ENCODE measurements at regions not wholly inside any gene's neighbourhood (a gene's known extent, or its start where the extent isn't known, plus 50 kb on each side); places are given as distances from the start of the nearest gene placed in this dataset.
A peak's percentile ranks its signal among the peaks of the same experiment; 100 is the strongest.

GRCh38 chr7:19213746-19214145 lies 68.5 kb upstream of the FERD3L start:
- H3K27ac ChIP-seq (ENCODE audit: low read length): no peak overlapping the region
- H3K9me3 ChIP-seq (ENCODE audit: low read length): no peaks in the 10 kb centered on the region
- intact Hi-C loops (cut with micrococcal nuclease): no loop called here
- no peaks in the 10 kb centered on the region for H3K36me3 ChIP-seq (ENCODE audit: low read depth, low read length)
- BruUV-seq (replicated peaks): no TSS peak
- 0 out of 2 replicates have a peak overlapping the region, but pooled peaks have one; percentile 14 for H3K4me2 ChIP-seq (ENCODE audit: low read length)
- H2AFZ ChIP-seq (ENCODE audit: low read length): 0 out of 2 replicates have a peak overlapping the region, but pooled peaks have one; percentile 3
- DNase-seq (no peak), ATAC-seq (no peak)
- H3K9me2 ChIP-seq (replicated peaks; ENCODE audit: low read length): no peaks in the 10 kb centered on the region
- no peaks in the 10 kb centered on the region for H4K20me1 ChIP-seq (ENCODE audit: low read length)
- H3K4me3 ChIP-seq (ENCODE audit: low read length): no peak overlapping the region
- no peaks in the 10 kb centered on the region for H3F3A ChIP-seq (ENCODE audit: low read length, unreplicated experiment)
- ChIA-PET CTCF (no interaction called here), POLR2A (ENCODE audit: unreplicated experiment) (no interaction called here)
- no peaks in the 10 kb centered on the region for H3K27me3 ChIP-seq (ENCODE audit: low read length)
- no peak for TF ChIP-seq CTCF (conservative IDR thresholded peaks at IDR 0.05; ENCODE audit: low read depth, low read length)
- no peak overlapping the region for H3K9ac ChIP-seq (ENCODE audit: low read length)
- H3K4me1 ChIP-seq (ENCODE audit: insufficient read depth, low read length): no peaks in the 10 kb centered on the region; the same call in 1 of the 2 replicates
- no peaks in the 10 kb centered on the region for H3K79me2 ChIP-seq (ENCODE audit: low read length)

GRCh38 chr7:19210893-19211413 lies 65.7 kb upstream of the FERD3L start:
- ATAC-seq (no peak), DNase-seq (no peak)
- H3K4me3 ChIP-seq (ENCODE audit: low read length): no peak overlapping the region
- H3K9ac ChIP-seq (ENCODE audit: low read length): no peak overlapping the region
- H3K4me1 ChIP-seq (ENCODE audit: insufficient read depth, low read length): no peaks in the 10 kb centered on the region; the same call in 1 of the 2 replicates
- no peaks in the 10 kb centered on the region for H3K9me3 ChIP-seq (ENCODE audit: low read length)
- ChIA-PET CTCF (no interaction called here), POLR2A (ENCODE audit: unreplicated experiment) (no interaction called here)
- no peaks in the 10 kb centered on the region for H3K36me3 ChIP-seq (ENCODE audit: low read depth, low read length)
- no peaks in the 10 kb centered on the region for H3K9me2 ChIP-seq (replicated peaks; ENCODE audit: low read length)
- no TSS peak for BruUV-seq (replicated peaks)
- H3K79me2 ChIP-seq (ENCODE audit: low read length): no peaks in the 10 kb centered on the region
- TF ChIP-seq EZH2 (IDR thresholded peaks at IDR 0.05; ENCODE audit: low read length, unreplicated experiment): no peak
- TF ChIP-seq EZH2phosphoT487 (IDR thresholded peaks at IDR 0.05; ENCODE audit: borderline replicate concordance, low read length): no peak
- TF ChIP-seq CTCF (conservative IDR thresholded peaks at IDR 0.05; ENCODE audit: low read depth, low read length): no peak
- H3K27ac ChIP-seq (ENCODE audit: low read length): no peak overlapping the region
- H3F3A ChIP-seq (ENCODE audit: low read length, unreplicated experiment): no peaks in the 10 kb centered on the region
- no peaks in the 10 kb centered on the region for H4K20me1 ChIP-seq (ENCODE audit: low read length)
- H3K4me2 ChIP-seq (ENCODE audit: low read length): no peak overlapping the region
- intact Hi-C loops (cut with micrococcal nuclease): no loop called here
- no peaks in the 10 kb centered on the region for H3K27me3 ChIP-seq (ENCODE audit: low read length)
- no peak overlapping the region for H2AFZ ChIP-seq (ENCODE audit: low read length)

- no peaks in the 10 kb centered on the region for H3K79me2 ChIP-seq (ENCODE audit: low read length)
- no peak overlapping the region for H3K9ac ChIP-seq (ENCODE audit: low read length)
- no TSS peak for BruUV-seq (replicated peaks)
- H3K27me3 ChIP-seq (ENCODE audit: low read length): no peaks in the 10 kb centered on the region
- no peak overlapping the region for H3K4me3 ChIP-seq (ENCODE audit: low read length)
- POLR2A ChIA-PET (ENCODE audit: unreplicated experiment): no interaction called here
- H2AFZ ChIP-seq (ENCODE audit: low read length): no peak overlapping the region
- no peak overlapping the region for H3K27ac ChIP-seq (ENCODE audit: low read length)
- no peak overlapping the region for H3K4me2 ChIP-seq (ENCODE audit: low read length)
- ATAC-seq (no peak), DNase-seq (no peak)
- H4K20me1 ChIP-seq (ENCODE audit: low read length): no peaks in the 10 kb centered on the region
- intact Hi-C loops (cut with micrococcal nuclease): no loop called here
- no peak for TF ChIP-seq EZH2phosphoT487 (IDR thresholded peaks at IDR 0.05; ENCODE audit: borderline replicate concordance, low read length)
- TF ChIP-seq CTCF (conservative IDR thresholded peaks at IDR 0.05; ENCODE audit: low read depth, low read length): no peak
- TF ChIP-seq EZH2 (IDR thresholded peaks at IDR 0.05; ENCODE audit: low read length, unreplicated experiment): no peak
- H3F3A ChIP-seq (ENCODE audit: low read length, unreplicated experiment): no peaks in the 10 kb centered on the region
- H3K36me3 ChIP-seq (ENCODE audit: low read depth, low read length): no peaks in the 10 kb centered on the region
- H3K9me3 ChIP-seq (ENCODE audit: low read length): no peaks in the 10 kb centered on the region
- no peaks in the 10 kb centered on the region for H3K4me1 ChIP-seq (ENCODE audit: insufficient read depth, low read length)
- CTCF ChIA-PET: interaction anchor here (0.6 kb wide), 1 partner anchor 283 kb away, joined by 12 read pairs; no protein-coding TSS in a partner anchor
- no peaks in the 10 kb centered on the region for H3K9me2 ChIP-seq (replicated peaks; ENCODE audit: low read length)
Measured at GRCh38 chr7:19209166-19209696, 64.0 kb upstream of the FERD3L start.

Measured in PC-3 (cell line).